Osteoblast (primary cell): ENCODE measurements at regions not wholly inside any gene's neighbourhood (a gene's known extent, or its start where the extent isn't known, plus 50 kb on each side); places are given as distances from the start of the nearest gene placed in this dataset.

Experiments
- DNase-seq: peaks from one replicate; pipeline ENCODE4 v3.0.0; 2011; ENCODE audit warnings: low spot score, mixed read lengths; ENCODE audit not compliant: insufficient read length; ENCODE audit errors: missing footprints
- H2AFZ ChIP-seq: 2 replicates; pipeline ENCODE4 v1.6.0; 2011; ENCODE audit warnings: mild to moderate bottlenecking, low read length
- H3K27ac ChIP-seq: 2 replicates; pipeline ENCODE4 v1.5.1; 2011; ENCODE audit warnings: mild to moderate bottlenecking, low read depth, low read length, moderate library complexity
- H3K27me3 ChIP-seq: 2 replicates; pipeline ENCODE4 v1.6.0; 2012; ENCODE audit warnings: mild to moderate bottlenecking, control low read depth, inconsistent platforms, low read length, moderate library complexity; ENCODE audit not compliant: insufficient read depth
- H3K36me3 ChIP-seq: 2 replicates; pipeline ENCODE4 v1.5.1; 2011; ENCODE audit warnings: mild to moderate bottlenecking, low read length, control low read depth, moderate library complexity; ENCODE audit not compliant: insufficient read depth
- H3K4me1 ChIP-seq: 2 replicates; pipeline ENCODE4 v1.5.1; 2011; ENCODE audit warnings: mild to moderate bottlenecking, low read length, control low read depth, moderate library complexity; ENCODE audit not compliant: insufficient read depth
- H3K4me2 ChIP-seq: 2 replicates; pipeline ENCODE4 v1.6.0; 2011; ENCODE audit warnings: mild to moderate bottlenecking, low read length; ENCODE audit not compliant: insufficient read depth
- H3K4me3 ChIP-seq: fragments of 200-600 bp; sonication (generic); 3 replicates; pipeline ENCODE4 v1.5.1; 2012; ENCODE audit warnings: mild to moderate bottlenecking, low read length, inconsistent platforms; ENCODE audit not compliant: insufficient read depth
- H3K79me2 ChIP-seq: 2 replicates; pipeline ENCODE4 v1.6.0; 2012; ENCODE audit warnings: mild to moderate bottlenecking, low read length, control low read depth, inconsistent platforms; ENCODE audit not compliant: insufficient read depth
- H3K9me3 ChIP-seq: 2 replicates; pipeline ENCODE4 v1.5.1; 2011; ENCODE audit warnings: low read depth, low read length, control low read depth
- H4K20me1 ChIP-seq: 2 replicates; pipeline ENCODE4 v1.6.0; 2012; ENCODE audit warnings: mild to moderate bottlenecking, low read length, control low read depth; ENCODE audit not compliant: insufficient read depth
- TF ChIP-seq, protein P1 (sequence below): IDR thresholded peaks from 2 replicates; pipeline ENCODE4 v1.5.1; 2011; ENCODE audit warnings: mild to moderate bottlenecking, low read depth, low read length, moderate library complexity; ENCODE audit errors: extremely low read depth

GRCh38 chr4:137446071-137446470 lies 86.2 kb downstream of the PCDH18 start:
- H3K36me3 ChIP-seq: no peaks in the 10 kb centered on the region
- no peaks in the 10 kb centered on the region for H3K4me1 ChIP-seq
- H3K9me3 ChIP-seq: no peaks in the 10 kb centered on the region
- H3K4me2 ChIP-seq: no peak overlapping the region
- H3K4me3 ChIP-seq: no peak overlapping the region
- no peak overlapping the region for H2AFZ ChIP-seq
- DNase-seq: no peak
- no peak overlapping the region for H3K27ac ChIP-seq
- no peaks in the 10 kb centered on the region for H3K27me3 ChIP-seq
- TF ChIP-seq, protein P1, sequence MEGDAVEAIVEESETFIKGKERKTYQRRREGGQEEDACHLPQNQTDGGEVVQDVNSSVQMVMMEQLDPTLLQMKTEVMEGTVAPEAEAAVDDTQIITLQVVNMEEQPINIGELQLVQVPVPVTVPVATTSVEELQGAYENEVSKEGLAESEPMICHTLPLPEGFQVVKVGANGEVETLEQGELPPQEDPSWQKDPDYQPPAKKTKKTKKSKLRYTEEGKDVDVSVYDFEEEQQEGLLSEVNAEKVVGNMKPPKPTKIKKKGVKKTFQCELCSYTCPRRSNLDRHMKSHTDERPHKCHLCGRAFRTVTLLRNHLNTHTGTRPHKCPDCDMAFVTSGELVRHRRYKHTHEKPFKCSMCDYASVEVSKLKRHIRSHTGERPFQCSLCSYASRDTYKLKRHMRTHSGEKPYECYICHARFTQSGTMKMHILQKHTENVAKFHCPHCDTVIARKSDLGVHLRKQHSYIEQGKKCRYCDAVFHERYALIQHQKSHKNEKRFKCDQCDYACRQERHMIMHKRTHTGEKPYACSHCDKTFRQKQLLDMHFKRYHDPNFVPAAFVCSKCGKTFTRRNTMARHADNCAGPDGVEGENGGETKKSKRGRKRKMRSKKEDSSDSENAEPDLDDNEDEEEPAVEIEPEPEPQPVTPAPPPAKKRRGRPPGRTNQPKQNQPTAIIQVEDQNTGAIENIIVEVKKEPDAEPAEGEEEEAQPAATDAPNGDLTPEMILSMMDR: no peak
- no peaks in the 10 kb centered on the region for H4K20me1 ChIP-seq
- no peaks in the 10 kb centered on the region for H3K79me2 ChIP-seq

DNA sequence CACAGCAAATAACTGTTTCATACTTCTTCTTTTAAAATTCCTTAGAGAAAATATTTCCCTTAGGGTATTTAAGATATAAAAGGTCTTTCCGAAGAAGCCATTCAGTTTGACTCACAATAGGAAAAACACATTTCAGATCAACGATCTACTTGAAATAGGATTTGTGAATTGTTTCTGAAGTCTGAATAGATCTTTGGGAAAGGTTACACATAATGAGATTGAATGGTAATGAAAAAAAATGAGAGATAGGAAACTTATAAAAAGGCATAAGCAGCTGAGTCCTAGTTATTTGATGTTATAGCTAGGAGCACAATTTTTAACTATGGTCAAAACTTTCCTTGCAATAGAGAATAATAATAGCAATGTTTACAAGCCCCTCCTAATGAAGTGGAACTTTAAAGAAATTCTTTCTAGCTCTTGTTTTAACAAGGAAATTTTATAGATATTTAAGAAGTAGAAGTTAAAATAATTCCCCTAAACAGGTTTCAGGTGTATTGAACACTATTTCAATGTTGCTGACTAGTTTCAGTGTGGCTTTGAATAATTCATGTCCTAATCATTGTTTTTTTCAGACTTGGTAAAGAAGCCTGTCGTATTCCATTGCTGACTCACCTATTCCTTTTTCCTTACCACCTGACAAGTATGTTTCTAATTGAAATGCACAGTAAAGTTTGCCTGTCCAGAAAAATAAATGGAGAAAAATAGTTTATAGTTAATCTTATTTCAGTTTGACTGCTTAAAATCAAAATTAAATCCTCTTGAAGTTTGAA lies 89.1 kb downstream of the PCDH18 start:
- Histone ChIP-seq H3K4me3 (no peak overlapping the region), H2AFZ (no peak overlapping the region), H3K27me3 (no peaks in the 10 kb centered on the region), H3K36me3 (no peaks in the 10 kb centered on the region), H3K4me1 (no peaks in the 10 kb centered on the region), H3K4me2 (no peak overlapping the region), H4K20me1 (no peaks in the 10 kb centered on the region), H3K79me2 (no peaks in the 10 kb centered on the region), H3K9me3 (no peaks in the 10 kb centered on the region), H3K27ac (no peak overlapping the region)
- TF ChIP-seq, protein P1: no peak
- no peak for DNase-seq

GRCh38 chr4:137432446-137433311 lies 99.6 kb downstream of the PCDH18 start:
- peak overlapping the region; percentile 80 for H3K4me2 ChIP-seq
- no peaks in the 10 kb centered on the region for H3K79me2 ChIP-seq
- H3K4me3 ChIP-seq: peak overlapping the region; percentile 51
- peak; percentile 54 for DNase-seq
- no peaks in the 10 kb centered on the region for H4K20me1 ChIP-seq
- H3K4me1 ChIP-seq: peaks cover 8% of the 10 kb centered on the region
- TF ChIP-seq, protein P1: no peak
- H3K27ac ChIP-seq: peak overlapping the region; percentile 57
- no peaks in the 10 kb centered on the region for H3K9me3 ChIP-seq
- H2AFZ ChIP-seq: peak overlapping the region; percentile 92
- no peaks in the 10 kb centered on the region for H3K27me3 ChIP-seq
- no peaks in the 10 kb centered on the region for H3K36me3 ChIP-seq

DNA sequence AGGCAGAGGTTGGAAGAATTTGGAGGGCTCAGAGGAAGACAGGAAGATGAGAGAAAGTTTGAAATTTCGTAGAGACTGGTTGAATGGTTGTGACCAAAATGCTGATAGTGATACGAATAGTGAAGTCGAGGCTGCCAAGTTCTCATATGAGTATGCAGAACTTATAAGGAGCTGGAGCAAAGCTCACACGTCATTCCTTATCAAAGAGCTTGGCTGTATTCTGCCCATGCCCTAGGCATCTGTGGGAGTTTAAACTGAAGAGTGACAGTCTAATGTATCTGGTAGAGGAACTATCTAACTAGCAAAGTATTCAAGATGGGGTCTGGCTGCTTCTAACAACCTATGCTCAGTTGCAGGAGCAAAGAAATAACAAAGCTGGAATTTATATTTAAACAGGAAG lies 102.1 kb downstream of the PCDH18 start:
- TF ChIP-seq, protein P1: no peak
- no peak for DNase-seq
- H2AFZ ChIP-seq: no peak overlapping the region
- H3K27me3 ChIP-seq: no peaks in the 10 kb centered on the region
- no peaks in the 10 kb centered on the region for H3K79me2 ChIP-seq
- no peak overlapping the region for H3K4me3 ChIP-seq
- H3K9me3 ChIP-seq: no peaks in the 10 kb centered on the region
- no peak overlapping the region for H3K27ac ChIP-seq
- peaks cover 8% of the 10 kb centered on the region for H3K4me1 ChIP-seq
- H4K20me1 ChIP-seq: no peaks in the 10 kb centered on the region
- no peak overlapping the region for H3K4me2 ChIP-seq
- no peaks in the 10 kb centered on the region for H3K36me3 ChIP-seq
